HG02885 (cell line): ENCODE measurements at regions not wholly inside any gene's neighbourhood (a gene's known extent, or its start where the extent isn't known, plus 50 kb on each side); places are given as distances from the start of the nearest gene placed in this dataset.

Experiments
- ATAC-seq: cut with Tn5 transposase; IDR thresholded peaks from one replicate; pipeline ENCODE4 v1.9.1; 2021; ENCODE audit warnings: mild to moderate bottlenecking; ENCODE audit not compliant: unreplicated experiment, poor library complexity

DNA sequence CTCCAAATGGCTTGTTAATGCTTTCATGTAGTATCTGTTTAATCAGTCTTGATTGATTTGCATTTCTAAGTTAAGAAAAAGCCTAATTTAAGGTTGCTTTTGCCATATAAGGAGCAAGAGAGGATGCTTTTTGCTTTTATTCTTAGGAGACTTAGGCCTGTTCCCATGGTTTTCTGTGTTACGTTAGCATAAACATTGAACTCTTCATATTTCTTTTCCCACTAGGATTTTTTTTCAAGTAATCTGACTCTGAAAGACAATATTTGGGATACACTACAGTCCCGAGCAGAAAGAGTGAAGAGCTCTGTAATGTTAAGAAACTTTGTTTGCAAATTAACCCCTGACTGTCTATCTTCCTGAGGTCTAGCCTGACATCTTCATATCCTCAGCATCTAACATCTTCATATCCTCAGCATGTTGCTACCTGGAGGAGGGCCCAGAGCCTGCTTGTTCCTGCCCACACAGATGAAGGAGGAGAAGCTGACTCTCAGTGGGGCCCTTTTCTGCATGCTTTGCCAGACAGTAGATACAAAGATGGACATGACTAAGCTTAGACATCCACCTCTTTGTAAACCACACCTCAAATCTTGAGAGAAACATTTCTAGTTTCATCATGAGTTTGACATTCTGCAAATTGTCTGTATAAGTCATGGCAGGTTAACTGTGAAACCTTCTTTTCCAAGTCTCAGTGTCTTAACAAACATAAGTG, 86.2 kb upstream of the COL6A5 start:
- no peak for ATAC-seq

- no peak for ATAC-seq
Measured at GRCh38 chr3:130260918-130261317, 84.6 kb upstream of the COL6A5 start.

- no peak for ATAC-seq
Measured at GRCh38 chr3:130263708-130264107, 81.8 kb upstream of the COL6A5 start.

DNA sequence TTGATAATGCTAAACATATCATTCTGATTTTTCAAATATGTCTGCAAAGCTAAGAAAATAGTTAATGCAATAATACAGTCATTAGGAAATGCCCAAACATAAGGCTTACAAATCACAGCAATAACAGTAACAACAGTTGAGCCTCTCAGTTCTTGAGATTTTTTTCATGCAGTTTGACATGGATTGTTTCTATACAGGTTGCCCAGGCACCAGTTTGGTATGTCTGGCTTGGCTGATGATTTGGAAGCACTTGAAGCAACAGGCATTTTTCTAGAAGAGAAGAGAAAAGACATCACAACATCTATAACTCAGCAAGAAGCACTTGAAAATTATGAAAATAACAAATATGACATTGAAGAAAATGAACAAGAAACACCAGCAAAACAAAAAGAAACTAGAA, 78.7 kb upstream of the COL6A5 start:
- ATAC-seq: no peak

- peak; percentile 74 for ATAC-seq
Measured at GRCh38 chr3:130276203-130276803, 69.2 kb upstream of the COL6A5 start.

DNA sequence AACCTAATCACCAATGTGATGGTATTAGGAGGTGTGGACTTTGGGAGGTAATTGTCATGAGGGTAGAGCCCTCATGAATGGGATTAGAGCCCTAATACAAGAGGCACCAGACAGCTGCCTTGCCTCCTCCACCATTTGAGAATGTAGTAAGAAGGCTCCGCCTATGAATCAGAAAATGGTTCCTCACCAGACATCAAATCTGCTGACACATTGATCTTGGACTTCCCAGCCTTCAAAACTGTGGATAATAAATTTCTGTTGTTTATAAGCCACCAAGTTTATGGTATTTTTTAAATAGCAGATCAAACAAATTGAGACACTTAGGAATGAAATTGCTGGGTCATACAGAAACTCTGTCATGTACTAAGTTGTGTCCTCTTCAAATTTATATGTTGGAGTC, 56.8 kb upstream of the COL6A5 start:
- no peak for ATAC-seq

GRCh38 chr3:130291148-130291547, 54.3 kb upstream of the COL6A5 start:
- ATAC-seq: no peak

DNA sequence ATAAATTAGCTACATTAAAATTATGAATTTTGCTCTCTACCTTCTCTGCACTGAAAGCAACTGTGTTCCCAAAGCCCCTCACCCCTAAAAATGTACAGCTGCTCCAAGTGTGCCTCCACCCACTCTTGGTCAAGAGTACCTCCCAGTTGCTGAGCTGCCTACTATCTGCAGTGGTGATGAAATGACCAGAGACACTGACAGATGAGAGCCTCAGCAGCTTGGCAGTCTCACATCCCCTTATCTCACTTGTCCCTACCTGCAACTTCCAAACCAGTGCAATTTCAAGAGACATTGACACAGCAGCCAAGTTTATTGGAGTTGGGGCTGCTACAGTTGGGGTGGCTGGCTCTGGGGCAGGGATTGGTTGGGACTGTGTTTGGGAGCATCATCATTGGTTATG, 52.2 kb upstream of the COL6A5 start:
- no peak for ATAC-seq
